PC-3 (cell line): ENCODE measurements at regions not wholly inside any gene's neighbourhood (a gene's known extent, or its start where the extent isn't known, plus 50 kb on each side); places are given as distances from the start of the nearest gene placed in this dataset.

ENCODE experiments used
- CTCF ChIP-seq: fragments of 300-600 bp; sonication (generic); conservative IDR thresholded peaks from 2 replicates; pipeline ENCODE4 v1.5.1; 2017; ENCODE audit warnings: antibody characterized with exemption, low read depth, mild to moderate bottlenecking, low read length
- EZH2phosphoT487 ChIP-seq: fragments of 300-600 bp; sonication (generic); IDR thresholded peaks from 2 replicates; pipeline ENCODE4 v1.6.1; 2018; ENCODE audit warnings: mild to moderate bottlenecking, antibody characterized with exemption, low read length, borderline replicate concordance

- TF ChIP-seq CTCF: no peak
- no peak for TF ChIP-seq EZH2phosphoT487
Measured at GRCh38 chr11:26045082-26045481, 286.8 kb upstream of the ANO3 start.
